HG03039 (cell line): ENCODE measurements at regions not wholly inside any gene's neighbourhood (a gene's known extent, or its start where the extent isn't known, plus 50 kb on each side); places are given as distances from the start of the nearest gene placed in this dataset.
"Not testable (repeated sequence)": the region's sequence is repeated elsewhere in the genome, so short reads cannot be mapped to it uniquely, and the experiment has no call there.

ENCODE experiments used
- ATAC-seq: cut with Tn5 transposase; IDR thresholded peaks from one replicate; pipeline ENCODE4 v1.9.1; 2021; ENCODE audit warnings: mild to moderate bottlenecking, moderate library complexity; ENCODE audit not compliant: unreplicated experiment

GRCh38 chr20:22690616-22691179 is 106.3 kb upstream of the FOXA2 start:
- ATAC-seq = no peak

GRCh38 chr20:22691369-22692118 is 107.2 kb upstream of the FOXA2 start:
- ATAC-seq = no peak

- ATAC-seq = no peak
Measured at GRCh38 chr20:22692119-22692475, 107.7 kb upstream of the FOXA2 start.

- not testable (repeated sequence) for ATAC-seq
Measured at GRCh38 chr20:22692620-22693019, 108.2 kb upstream of the FOXA2 start.

- no peak for ATAC-seq
Measured at GRCh38 chr20:22696759-22697158, 112.4 kb upstream of the FOXA2 start.

GRCh38 chr20:22698259-22698842 is 114.0 kb upstream of the FOXA2 start:
- no peak for ATAC-seq

GRCh38 chr20:22699396-22699795 is 115.0 kb upstream of the FOXA2 start:
- no peak for ATAC-seq

GRCh38 chr20:22700367-22700766 is 116.0 kb upstream of the FOXA2 start:
- no peak for ATAC-seq

GRCh38 chr20:22701679-22702308 is 117.4 kb upstream of the FOXA2 start:
- ATAC-seq = no peak

- ATAC-seq = no peak
Measured at GRCh38 chr20:22703843-22704242, 119.5 kb upstream of the FOXA2 start.

GRCh38 chr20:22711971-22712755 is 127.8 kb upstream of the FOXA2 start:
- no peak for ATAC-seq

- no peak for ATAC-seq
Measured at GRCh38 chr20:22716821-22717351, 132.5 kb upstream of the FOXA2 start.

GRCh38 chr20:22717466-22717865 is 133.1 kb upstream of the FOXA2 start:
- no peak for ATAC-seq

GRCh38 chr20:22719167-22719591 is 134.8 kb upstream of the FOXA2 start:
- ATAC-seq = no peak

GRCh38 chr20:22720206-22720605 is 135.8 kb upstream of the FOXA2 start:
- ATAC-seq = no peak

- ATAC-seq = no peak
Measured at GRCh38 chr20:22722811-22723210, 138.4 kb upstream of the FOXA2 start.

GRCh38 chr20:22723659-22724058 is 139.3 kb upstream of the FOXA2 start:
- no peak for ATAC-seq

- ATAC-seq = no peak
Measured at GRCh38 chr20:22728146-22728745, 143.9 kb upstream of the FOXA2 start.

GRCh38 chr20:22729180-22729579 is 144.8 kb upstream of the FOXA2 start:
- no peak for ATAC-seq

- no peak for ATAC-seq
Measured at GRCh38 chr20:22729616-22730236, 145.4 kb upstream of the FOXA2 start.
